GM19452 (cell line): ENCODE measurements at regions not wholly inside any gene's neighbourhood (a gene's known extent, or its start where the extent isn't known, plus 50 kb on each side); places are given as distances from the start of the nearest gene placed in this dataset.

ENCODE experiments used
- ATAC-seq: cut with Tn5 transposase; IDR thresholded peaks from one replicate; pipeline ENCODE4 v1.9.1; 2021; ENCODE audit not compliant: unreplicated experiment

DNA sequence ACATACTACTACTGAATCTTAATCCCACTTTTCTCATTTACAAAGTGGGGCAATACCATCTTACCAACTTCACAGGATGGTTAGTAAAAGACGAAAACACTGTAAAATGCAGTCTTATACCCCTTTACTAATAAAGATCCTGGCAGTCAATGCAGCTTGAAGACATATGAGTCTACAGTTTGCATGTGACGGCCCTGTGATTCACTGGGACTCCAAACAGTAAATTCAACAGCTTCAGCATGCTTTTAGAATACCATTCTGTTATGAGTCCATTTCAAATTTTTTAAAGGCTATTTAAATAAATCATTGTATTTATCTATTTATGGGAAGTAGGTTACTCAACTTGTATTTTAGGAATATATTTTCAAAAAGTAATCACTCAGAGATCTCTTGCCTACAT is 629.1 kb downstream of the LIG4 start:
- no peak for ATAC-seq

DNA sequence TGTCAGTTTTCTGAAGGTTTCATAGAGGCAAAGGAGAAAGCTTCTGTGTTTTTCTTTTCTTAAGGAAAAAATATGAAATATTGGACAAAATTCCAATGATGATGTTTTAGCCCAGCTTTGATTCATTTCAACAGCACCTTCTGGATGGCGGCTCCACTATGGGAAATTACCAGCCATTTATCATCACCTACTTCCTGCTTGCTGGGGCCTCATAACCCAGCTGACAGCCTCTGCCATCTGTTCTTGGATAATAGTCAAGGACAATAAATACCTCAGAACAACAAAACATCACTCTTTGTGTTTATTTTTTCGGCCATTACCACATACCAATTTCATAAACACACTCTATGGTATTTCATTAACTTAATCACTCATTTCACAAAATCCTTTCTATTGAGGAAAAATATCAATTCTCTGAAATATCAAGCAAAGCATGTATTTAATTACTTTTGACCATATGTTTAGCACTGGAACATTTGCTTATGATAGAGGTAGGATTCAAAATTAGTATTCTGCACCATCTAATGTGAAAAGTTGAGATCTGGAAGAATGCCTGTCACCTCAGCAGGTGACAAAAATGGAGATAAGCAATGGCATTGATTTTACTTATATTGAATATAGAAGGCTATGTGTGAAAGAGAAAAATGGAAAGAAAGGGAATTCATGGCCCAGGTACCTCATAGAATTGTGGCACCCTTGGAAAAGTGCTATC is 629.7 kb downstream of the LIG4 start:
- no peak for ATAC-seq

DNA sequence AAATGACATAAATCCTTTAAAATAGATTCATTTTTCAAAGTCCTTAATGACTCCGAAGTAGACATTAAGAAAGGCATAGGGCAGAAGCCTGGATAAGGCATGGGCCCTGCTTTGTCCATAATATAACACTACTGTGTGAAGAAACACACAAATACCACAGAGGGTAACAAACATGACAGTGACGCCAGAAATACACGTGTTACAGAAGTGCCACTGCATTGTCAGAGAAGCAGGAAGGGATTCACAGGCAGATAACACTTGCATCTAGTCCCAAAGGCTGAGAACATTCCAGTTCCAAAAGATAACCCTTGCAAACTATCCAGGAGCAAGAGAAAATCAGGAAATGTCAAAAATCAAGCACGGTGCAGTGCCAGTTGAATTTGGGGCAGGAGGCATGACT is 633.2 kb downstream of the LIG4 start:
- no peak for ATAC-seq

GRCh38 chr13:107580741-107581412 is 634.5 kb downstream of the LIG4 start:
- ATAC-seq = no peak

- ATAC-seq = no peak
Observed at GRCh38 chr13:107576430-107576829, 638.9 kb downstream of the LIG4 start.

DNA sequence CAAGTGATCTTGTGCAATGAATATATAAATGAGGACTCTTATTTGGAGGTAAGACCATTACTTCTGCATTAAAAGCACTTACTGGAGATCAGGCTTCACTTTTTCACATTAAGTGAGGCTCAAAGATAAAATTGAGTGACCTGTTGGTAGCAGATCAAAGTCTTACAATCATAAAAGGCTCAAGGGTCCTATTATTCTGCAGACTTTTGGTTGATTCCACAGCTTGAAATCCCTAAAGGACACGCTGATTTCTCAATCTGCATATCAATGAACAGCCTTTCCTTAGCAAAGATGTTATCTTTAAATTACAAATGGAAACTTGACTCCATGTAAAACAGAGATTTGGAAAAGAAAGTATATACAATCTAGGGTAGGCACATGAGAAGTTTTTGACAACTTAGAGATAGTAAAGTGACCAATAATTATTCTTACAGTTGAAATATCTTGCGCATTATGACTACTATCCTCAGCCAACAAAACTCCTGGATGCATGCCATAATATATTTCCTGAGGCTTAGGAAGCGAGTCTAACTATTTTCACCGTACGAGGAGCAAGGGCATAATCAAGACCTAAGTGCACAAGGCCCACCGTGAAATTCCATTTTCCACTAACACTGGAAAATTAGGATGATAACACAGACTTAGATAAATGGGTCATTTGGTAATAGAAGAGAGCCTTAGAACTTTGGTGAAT is 640.7 kb downstream of the LIG4 start:
- no peak for ATAC-seq

- ATAC-seq = no peak
Observed at GRCh38 chr13:107573184-107573583, 642.2 kb downstream of the LIG4 start.

DNA sequence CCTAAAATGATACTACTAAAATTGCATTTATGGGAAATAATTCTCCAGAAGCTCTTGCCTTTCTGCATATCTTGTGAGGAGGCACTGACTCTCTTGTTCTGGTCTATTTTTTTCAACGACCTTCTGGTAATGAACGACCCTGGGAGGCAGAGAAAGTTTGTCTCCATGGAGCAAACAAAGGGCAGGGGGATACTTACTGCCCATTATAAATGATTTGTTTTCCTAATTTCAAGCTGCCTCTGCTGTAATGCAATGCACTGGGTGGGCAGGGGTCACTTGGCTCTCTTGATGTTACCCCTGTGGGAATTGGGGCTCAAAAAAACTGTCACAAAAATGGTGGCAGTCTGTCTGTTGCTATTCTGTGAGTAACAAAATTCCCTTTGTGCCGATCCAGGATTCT is 643.2 kb downstream of the LIG4 start:
- ATAC-seq = no peak

DNA sequence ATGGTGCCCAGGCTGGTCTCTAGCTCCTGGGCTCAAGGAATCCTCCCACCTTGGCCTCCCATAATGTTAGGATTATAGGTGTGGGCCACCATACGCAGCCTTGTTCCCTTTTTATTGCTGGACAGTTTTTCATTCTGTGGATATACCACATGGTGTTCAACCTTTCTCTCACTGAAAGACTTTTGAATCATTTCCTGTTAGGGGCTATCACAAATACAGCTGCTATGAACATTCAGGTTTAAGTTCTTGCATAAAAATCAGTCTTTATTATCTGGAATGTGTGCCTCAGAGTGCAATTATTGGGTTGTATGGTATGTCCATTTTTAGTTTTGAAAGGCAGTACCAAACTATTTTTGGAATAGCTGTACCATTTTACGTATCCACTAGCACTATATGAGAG is 647.2 kb downstream of the LIG4 start:
- ATAC-seq = no peak

DNA sequence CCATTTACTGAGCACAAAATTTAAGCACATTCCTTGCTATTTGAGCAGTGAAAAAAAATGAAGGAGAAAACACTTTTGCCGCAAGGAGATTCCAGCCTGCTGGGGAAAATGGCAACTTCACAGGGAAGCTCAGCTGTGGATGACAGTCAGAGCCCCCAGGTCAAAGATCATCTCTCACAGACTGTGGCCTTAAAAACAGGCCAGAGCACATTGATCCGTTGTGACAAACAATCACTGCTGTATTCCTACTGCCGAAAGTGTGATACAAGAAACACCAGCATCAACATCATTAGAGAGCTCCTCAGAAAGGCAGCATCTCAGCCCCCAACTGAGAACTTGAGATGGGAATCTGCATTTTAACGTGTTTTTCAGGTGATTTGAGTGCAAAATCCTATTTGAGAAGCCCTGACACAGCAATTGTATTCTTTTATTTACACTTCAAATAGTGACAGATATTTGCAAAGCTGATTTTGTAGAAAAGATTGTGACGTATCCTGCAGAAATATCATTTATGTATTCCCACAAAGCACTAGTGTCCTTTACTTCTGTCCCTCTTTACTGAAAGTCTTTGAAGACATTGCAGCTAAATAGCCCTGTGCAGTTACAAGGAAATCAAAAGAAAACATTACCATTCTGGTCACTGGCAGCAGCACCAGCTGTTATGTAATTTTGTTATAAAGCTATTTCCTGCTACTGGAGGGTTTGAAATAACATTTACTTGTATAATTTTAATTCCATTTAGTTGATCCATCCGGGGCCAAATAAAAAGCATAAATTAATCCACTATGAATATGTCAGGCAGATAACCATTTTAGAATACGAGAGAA is 652.0 kb downstream of the LIG4 start:
- ATAC-seq = no peak

DNA sequence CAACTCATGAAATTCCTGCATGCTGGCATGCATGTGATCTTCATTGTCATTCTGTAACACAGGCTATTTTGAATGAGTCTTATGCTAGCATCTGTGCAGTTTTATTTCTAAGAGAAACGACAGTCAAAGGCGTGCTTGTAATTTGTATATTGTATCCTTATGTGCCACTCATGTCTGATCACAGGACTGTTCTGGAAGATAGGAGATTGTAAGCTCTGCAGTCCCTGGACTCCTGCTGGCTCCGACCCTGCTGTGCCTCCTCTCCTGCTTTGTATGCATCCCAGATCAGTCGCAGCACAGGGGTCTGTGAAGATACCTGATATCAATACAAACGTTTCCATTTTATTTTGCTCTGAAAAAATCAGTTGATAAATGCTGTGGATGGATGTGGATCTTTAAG is 653.1 kb downstream of the LIG4 start:
- no peak for ATAC-seq

GRCh38 chr13:107554460-107554859 is 660.9 kb downstream of the LIG4 start:
- ATAC-seq = no peak

- ATAC-seq = no peak
Observed at GRCh38 chr13:107553838-107554237, 661.5 kb downstream of the LIG4 start.

DNA sequence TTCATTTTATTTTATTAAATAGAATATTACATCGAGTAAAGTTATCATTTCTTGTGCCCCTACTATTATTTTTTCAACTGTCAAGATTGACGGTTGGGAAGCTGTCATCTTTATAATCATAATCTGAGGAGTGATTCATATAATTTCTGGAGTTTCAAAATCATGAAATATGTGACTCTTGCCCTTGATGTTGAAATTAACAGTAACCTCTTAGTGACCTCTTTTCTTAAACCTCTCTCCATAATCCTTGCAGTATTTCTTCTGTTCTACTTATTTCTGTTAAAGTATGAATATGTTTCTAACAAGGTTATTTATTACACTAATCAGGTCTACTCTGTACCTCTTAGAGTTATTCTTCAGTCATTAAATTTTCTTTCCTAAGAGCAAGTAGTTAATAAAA is 663.8 kb downstream of the LIG4 start:
- no peak for ATAC-seq

DNA sequence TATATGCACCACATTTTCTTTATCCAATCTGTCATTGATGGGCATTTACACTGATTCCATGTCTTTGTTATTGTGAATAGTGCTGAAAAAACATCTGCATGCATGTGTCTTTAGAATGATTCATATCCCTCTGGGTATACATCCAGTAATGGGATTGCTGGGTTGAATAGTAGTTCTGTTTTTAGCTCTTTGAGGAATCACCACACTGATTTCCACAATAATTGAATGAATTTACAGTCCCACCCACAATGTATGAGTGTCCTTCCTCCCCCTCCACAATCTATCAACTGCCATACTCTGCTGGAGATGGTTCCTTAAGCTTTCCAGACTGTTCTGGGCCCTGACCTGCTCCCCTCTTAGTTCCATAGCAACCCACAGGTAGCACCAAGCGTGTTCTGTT is 667.0 kb downstream of the LIG4 start:
- no peak for ATAC-seq

GRCh38 chr13:107545946-107546502 is 669.3 kb downstream of the LIG4 start:
- ATAC-seq = no peak

DNA sequence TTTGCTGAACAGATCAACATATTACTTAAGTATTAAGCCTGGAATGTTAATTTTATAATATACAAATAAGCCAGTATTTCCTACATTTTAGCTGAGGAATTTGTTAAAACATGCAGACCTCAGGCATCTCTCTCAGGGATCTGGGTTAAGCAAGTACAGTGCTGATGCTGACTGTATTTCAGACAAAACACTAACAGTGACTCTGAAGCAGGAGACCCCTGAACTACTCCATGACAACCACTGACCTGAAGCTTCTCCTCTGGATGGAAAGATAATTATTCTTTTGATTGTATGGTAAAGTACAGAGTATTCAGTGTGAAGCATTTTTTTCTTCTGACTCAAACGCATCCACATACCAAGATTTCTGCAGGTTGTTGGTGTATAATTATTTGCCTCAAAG is 680.8 kb downstream of the LIG4 start:
- ATAC-seq = no peak

DNA sequence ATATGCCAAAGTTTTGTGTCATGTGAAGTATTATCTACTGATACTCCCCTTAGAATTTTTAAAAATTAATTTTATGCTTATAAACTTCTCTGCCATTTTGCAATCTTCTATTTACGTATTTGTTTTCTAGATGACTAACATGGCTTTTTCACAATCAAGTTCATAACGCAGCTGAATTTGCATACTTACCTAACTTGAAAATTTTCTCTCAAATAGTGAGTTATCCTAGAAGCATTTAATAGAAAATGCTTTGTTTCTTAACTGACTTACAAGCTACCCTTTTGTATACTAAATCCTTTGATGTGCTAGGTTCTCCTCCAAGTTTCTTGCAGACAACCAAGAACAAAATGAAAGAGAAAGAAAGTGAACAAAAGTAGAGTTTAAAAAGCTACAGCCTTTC is 683.5 kb downstream of the LIG4 start:
- ATAC-seq = no peak

DNA sequence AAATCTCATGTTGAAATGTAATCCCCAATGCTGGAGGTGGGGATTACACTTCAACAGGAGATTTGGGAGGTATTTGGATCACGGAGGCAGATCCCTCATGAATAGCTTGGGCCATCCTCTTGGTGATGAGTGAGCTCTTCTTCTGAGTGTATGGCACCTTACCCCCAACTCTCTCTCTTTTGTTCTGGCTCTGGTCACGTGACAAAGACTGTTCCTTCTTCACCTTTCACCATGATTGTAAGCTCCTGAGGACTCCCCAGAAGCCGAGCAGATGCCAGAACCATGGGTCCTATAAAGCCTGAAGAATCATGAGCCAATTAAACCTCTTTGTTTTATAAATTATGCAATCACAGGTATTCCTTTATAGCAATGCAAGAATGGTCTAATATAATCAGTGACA is 684.2 kb downstream of the LIG4 start:
- no peak for ATAC-seq

GRCh38 chr13:107529035-107529434 is 686.3 kb downstream of the LIG4 start:
- no peak for ATAC-seq

GRCh38 chr13:107518780-107519179 is 696.6 kb downstream of the LIG4 start:
- ATAC-seq = no peak
